Retina (tissue), 1 donor: ENCODE measurements at regions not wholly inside any gene's neighbourhood (a gene's known extent, or its start where the extent isn't known, plus 50 kb on each side); places are given as distances from the start of the nearest gene placed in this dataset.

Source experiments
- DNase-seq: peaks from one replicate; pipeline ENCODE4 v3.0.0-alpha.2; 2016

DNA sequence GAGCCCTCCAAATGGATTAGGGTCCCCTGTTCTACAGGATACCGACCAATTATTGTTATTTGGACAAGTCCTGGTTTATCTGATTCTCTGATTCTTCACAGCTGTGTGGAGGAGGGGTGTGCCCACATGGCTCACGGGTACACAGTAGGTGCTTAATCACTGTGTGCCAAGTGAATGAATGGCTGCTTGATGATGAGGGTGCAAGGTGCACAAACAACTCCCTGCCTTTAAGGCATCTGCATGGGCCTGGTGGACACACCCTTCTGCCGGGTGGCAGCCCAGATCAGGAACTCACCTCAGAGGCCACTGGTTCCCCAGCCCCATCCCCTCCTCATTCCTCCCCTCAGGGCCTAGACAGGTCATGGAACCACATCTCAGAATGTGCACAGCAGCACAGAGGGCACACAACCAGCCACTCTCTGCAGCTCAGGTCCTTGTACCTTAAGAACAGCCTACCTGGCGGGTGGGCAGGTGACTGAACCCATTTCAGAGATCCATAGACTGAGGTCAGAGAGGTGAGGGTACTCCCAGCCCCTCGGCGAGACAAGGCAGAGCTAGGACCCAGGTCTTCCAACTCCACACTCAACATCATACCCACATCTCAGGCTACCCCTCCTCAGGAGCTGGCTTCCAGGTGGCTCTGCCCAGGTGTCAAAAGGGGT, 50.3 kb downstream of the SHANK2 start:
- DNase-seq: no peak

DNA sequence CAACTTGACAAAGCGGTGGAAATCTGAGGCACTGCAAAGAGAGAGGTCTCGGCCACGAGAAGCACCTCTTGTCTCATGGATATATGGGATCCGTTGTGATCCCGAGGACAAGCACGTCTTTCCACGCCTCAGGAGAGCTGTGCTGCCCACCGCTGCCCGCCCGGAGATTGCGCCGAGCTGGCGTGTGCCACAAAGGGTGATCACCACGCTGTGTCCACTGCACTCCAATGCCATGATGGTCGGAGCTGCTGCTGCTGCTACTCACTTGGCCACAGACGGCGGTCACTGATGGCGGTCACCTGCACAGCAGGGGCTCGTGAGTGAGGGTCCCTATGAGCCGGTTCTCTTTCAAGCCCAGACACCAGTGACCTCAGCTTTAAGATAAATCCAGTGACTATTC, 51.1 kb downstream of the SHANK2 start:
- no peak for DNase-seq

DNA sequence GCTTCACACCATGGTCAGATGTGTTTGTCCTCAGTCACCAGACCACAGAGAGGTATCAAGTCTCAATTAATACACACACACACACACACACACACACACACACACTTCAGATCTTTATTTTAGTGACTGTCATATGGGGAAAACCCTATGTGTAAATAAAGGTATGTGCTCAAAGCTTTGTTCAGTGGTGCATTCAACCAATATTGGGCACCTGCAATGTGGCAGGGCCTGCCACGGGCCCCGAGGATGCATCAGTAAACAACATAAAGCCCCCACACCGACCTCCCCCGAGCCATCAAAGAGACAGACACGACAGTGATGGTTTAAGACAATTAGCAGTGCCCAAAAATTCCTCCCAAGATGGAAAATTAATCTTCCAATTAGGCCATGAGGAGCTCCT, 51.6 kb downstream of the SHANK2 start:
- DNase-seq: no peak

DNA sequence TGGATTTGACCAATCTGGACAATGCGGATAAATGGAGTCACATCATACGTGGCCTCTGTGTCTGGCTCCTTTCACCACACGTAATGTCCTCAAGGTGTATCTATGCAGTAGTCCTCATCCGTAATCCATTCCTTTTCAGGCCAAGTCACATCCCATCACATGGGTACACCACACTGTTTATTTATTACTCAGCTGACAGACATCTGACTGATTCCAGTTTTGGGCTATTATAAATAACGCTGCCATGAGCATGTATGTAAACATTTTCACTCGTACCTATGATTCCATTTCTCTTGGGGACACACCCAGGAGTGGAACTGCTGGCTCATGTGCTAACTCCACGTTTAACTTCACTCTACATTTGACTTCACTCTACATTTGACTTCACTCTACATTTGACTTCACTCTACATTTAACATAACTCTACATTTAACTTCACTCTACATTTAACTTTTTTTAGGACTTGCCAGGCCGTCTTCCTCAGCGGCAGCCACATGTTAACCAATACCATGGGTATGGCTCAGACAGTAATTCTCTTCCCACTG, 52.1 kb downstream of the SHANK2 start:
- DNase-seq: no peak

DNA sequence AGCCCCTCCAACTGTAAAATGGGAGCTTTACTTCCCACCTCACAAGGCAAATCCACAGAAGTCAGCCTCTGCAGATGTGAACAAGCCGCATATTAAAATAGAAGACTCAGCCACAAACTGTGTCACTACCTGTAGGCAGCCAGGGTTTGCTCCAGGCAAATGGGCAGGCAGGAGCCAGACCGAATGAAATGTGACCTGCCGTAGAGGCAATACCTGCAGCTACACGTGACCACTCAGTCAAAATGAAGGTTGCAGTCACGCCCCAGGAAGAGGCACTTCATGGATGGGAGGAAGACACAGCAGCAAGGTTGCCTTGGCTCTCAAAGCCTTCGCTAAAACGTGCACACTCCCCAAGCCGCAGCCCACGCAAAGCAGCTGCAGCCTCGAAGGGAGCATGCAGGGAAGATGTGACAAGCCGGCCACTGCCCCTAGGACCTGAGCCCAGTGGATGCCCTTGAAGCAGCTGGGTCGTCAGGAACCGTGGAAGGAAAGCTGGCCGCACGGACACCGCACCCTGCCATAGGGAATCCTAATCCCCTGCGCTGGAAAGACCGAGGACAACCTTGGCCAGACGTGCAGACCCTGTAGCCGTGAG, 53.1 kb downstream of the SHANK2 start:
- DNase-seq: no peak

DNA sequence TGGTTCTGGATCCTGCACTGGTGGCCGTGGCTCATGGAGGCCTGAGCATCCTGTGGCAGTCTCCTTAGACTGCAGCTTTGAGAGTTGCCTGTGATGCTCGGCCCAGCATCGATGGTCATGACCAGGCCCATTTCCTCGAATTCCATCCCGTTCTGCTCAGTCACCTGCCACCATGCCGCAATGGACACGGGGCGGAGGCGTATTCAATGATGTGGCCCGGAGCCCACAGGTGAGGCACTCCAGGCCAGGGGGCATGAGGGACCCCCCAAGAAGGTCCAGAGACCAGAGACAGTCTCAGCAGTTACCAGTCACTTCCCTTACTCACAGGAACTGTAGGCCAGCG, 53.6 kb downstream of the SHANK2 start:
- no peak for DNase-seq

DNA sequence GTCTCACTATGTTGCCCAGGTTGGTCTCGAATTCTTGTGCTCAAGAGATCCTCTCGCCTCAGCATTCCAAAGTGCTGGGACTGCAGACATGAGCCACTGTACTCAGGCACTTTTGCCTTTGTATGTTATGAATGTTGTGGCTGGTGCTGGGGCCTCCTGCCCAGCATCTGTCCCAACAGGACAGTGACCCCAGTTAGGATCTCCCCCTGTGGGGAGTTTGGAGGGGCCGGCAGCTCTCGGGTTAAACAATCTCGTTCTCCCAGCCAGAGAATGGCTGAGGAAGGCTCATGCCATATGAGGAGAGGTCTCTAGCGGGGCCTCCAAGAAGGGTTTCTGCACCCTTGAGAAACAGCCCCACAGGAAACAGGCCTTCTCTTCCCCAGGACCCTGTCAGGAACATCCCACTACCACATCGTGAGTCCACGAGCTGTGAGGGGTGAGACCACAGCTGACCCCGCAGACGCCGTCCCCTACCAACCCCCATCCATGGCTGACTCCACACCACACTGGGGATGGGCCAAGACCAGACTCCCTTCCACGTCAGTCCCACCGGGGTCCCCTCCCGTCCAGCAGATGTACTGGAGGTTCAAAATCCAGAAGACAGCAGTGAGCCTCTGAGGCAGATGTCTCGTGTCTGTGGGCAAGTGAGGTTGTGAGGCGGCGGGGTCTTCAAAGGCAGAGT, 54.1 kb downstream of the SHANK2 start:
- no peak for DNase-seq

DNA sequence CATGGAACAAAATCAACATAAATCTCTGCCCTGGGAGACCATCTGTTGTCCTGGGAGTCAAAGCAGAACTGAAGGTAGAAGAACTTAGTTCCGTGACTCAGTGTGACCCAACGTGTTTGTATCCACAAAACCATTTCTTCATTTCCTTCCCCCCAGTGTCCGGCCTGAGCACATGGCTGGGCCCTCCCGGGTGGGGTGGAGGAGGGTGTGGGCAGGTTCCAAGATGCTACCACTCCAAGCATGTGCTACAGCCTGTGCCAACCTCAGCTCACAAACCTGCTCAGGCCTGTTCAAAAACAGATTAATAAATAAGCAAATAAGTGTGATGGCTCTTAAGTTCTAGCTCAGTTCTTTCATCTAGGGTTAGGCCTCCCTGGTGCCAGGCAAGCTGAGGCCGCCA, 55.3 kb downstream of the SHANK2 start:
- no peak for DNase-seq

DNA sequence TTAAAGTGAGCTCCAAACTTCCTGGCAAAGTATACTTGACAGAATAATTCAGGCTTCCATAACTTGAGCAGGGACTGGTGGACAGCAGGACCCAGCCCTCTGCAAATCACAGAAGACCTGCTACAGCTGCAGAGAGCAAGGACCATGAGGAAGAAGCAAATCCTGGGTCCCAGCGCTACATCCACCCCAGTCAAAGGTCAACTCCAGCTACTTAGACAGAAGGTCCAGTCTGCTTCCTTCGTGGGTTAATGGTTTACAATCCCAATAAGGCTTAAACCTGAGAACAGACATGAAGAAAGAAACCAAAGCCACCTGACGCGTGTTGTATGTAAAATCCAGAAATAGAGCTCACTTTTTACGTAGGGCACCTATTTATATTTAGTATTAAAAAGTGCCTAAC, 57.7 kb downstream of the SHANK2 start:
- DNase-seq: no peak

DNA sequence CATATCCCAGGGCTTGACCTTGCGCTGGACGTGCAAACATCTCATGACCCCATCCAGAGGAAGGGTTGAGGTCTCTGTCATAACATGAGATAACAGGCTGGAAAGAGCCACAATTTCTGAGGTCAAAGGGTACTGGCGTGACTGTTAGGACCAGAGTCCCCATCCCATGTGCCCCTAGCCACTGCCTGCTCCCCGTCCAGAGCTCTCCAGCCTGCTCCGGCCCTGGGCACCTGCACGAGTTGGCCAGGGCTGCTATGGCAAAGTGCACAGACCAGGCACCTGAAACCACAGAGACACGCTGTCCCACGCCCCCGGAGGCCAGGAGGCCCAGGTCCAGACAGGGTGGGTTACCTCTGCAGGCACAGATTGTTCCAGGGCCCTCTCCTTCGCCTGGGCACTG, 58.9 kb downstream of the SHANK2 start:
- no peak for DNase-seq

DNA sequence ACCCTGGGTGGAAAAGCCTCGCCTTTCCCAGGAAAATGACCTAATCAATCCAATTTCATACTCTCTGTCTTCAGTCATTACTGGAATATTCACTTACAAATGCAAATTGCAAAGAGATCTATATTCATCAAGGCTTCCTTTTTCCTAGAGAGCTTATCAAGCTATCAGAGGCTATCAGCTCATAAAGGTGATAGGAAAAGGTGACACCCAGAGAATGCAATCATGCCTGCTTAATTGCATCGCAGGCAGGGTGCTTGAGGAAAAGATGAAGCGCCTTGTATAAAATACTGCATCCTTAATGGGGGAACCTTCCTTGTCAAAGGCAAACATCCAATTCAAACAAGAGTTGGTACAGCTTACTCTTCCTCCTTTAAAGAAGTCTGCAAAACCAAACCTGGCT, 59.7 kb downstream of the SHANK2 start:
- DNase-seq: no peak

DNA sequence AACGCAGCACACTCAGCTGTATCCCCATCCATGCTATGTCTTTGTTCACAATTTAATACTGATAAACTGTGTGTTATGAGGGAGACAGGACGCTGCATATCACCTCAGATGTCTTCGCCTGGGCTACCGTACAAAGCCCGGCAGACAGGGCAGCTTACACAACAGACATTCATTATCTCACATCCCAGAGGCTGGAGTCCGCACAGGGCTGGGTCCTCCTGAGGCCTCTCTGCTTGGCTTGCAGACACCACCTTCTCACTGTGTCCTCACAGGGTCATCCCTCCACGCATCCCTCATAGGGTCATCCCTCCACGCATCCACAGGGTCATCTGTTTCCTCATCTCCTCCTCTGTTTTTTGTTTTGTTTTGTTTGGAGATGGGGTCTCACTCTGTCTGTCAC, 61.2 kb downstream of the SHANK2 start:
- DNase-seq: no peak

DNA sequence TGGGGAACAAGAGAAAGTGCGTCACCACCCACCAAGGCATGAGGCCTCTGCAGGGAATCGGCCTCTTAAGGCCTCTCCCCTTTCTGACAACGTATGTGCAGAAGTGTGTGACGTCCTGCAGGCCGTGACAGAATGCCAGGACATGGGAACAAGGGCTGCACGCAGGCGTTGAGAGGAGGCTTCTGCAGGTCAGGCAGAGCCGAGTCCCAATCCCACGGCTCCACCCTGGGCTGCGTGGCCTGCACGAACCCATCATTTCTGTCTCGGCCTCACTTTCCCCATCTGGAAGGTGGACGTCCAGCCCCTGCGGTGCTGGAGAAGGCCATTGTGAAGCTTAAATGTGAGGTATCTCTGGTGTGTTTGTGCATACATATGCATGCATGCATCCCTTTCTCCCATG, 61.8 kb downstream of the SHANK2 start:
- no peak for DNase-seq

DNA sequence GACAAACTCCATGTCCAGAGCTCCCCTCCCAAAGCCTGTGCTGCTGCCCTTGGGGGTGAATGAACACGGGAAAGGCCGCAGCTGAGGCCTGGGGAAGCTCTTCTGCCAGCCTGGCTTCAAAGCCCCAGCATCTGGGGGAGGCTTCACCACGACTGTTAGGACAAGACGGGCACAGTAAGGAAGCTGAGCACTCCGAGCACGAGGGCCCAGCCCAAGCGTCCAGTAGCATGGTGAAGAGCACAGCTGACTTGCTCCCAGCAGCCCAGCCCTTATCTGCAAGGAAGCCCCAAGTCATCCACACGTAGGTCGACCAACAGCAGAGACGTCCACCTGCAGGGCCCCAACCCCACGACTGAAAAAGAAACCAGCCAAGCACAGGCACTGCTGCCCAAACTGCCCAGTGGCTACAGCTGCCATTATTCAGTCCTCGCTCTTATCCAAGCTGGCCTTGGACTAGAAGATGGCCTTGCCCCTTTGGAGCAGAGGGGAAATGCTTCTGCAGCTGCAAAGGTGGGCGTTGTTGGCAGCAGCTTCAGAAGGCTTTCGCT, 62.5 kb downstream of the SHANK2 start:
- no peak for DNase-seq

DNA sequence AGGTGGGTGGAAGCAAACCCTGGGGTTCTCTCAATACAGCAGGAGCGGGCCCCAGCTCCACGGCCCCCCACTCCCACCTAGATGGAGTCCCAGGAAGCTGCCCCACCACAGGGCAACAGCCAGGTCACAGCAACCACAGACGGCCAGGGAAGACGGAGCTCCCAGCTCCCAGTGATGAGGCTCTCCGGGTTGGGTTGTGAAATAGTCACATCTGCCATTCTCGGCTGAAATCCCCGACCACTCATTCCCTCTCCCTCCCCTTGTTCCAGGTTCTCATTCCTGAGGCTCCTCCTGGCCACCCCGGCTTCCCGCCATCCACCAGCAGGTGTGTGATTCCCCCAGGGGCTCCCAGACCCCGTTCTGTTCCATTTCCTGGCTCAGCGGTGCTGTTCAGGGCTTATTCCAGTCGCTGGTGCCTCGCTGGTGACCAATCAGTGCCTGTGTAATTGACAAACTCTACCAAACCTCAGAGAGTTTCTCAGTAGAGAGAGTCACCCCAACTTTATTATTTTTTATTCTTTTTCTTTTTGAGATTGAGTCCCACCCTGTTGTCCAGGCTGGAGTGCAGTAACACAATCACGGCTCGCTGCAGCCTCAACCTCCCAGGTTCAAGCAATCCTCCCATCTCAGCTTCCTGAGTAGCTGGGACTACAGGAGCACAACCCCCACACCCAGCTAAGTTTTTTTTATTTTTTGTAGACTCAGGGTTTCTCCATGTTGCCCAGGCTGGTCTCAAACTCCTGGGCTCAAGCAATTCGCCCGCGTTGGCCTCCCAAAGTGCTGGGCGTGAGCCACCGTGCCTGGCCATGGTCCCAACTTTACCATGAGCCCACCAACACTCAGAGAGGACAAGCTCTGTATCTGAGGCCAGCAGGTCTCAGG, 63.2 kb downstream of the SHANK2 start:
- no peak for DNase-seq

DNA sequence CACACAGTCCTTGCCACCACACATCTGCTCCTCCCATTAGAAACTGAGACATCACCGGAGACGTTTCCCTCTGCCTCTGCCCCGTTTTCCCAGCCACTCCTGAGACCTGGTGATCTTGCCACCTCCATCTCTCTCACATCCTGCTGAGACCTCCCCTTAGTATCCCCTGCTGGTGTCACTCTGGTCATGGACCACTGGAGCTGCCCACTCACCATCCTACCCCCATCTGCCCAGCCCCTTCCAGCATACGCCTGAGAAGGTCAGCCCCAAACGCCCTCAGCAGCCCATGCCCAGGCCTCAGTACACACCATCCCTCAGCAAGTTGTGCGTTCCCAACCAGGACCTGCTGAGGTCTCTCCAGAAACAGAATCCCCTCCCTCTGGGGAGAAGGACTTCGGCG, 64.3 kb downstream of the SHANK2 start:
- no peak for DNase-seq

DNA sequence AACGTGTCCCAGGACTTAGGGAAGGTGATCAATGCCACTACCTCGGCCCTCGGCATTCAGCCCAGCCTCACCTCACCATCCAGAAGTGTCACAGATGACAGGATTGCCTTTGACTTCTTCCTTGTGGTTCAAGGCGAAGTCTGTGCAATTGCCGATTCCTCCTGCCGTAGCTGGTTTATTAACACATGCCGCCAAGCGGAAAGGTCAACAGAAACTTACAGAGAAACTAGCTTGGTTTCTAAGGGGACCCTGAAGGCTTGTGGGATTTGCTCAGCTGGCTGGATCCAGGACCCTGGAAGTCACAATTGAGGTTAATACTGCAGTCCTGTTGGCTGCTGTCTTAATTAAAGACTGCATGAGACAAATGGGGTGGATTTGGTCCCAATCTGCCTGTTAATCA, 65.6 kb downstream of the SHANK2 start:
- DNase-seq: peak; percentile 51

DNA sequence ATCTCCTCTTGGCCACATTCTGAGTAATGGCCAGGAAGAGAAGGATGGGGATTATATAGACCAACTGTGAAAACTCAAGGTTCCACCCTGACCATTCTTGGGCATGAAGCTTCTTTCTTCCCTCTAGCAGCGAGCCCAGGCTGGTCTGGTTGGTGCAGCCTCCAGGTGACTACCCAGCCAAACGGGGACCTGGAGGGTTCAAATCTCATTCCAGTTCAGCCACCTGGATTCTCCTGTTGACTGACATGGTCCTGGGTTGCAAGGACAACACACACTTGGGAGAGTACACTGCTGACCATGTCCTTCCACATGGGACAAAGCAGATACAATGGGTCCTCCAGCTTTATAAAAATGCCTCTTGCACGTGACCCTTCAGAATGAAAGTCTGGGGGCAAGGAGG, 67.0 kb downstream of the SHANK2 start:
- DNase-seq: no peak

DNA sequence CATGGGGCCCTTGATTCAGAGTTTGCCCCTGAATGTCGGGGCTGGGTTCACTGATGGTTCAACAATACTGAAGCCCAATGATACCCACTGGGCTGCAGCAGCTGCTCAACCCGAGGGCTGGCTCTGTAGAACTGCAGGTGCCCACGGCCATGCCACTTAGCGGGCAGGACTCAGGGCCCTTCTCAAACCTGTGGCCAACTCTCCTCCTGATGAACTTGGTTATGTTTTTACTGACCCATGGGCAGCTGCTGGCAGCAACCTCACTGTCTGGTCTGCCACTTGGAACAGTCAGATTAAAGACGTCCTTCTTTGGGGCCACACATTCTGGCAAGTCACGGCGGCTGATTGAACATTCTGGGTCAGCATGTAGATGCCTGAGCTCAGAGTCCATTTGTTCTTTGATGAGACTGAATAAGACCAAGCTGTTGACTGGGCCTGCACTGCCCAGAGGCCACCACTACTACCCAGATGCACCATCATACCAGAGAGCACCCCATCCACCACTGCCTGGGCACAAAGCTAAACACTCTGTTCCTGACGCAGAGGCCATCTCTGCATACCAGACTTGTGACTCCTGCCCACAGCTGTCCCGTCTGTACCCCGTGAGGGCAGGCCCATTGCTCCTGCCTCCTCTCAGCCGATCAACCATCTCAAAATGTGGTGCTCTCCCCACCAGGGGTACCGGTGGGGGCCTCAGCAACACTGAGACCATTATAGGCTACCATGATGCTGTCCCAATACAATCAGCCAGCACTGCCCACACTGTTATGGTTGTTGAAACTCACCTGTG, 67.8 kb downstream of the SHANK2 start:
- no peak for DNase-seq

DNA sequence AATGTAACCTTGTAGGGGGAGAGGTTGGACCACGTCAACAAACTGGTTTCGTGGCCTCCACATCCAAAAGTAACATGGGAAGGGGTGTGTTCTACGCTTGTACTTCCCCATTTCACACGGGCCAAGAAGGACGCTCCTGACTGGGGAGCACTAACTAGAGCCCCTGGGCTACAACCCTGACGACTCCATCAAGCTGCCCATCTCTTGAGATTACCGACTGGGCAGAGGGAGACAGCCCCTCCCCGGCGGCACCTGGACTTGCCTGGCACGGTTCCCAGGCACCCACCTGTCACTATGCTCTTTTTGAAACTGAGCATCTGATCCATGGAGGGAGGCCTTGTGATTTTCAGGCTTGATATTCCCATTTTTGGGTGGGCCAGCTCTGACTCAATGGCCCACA, 68.5 kb downstream of the SHANK2 start:
- DNase-seq: no peak

DNA sequence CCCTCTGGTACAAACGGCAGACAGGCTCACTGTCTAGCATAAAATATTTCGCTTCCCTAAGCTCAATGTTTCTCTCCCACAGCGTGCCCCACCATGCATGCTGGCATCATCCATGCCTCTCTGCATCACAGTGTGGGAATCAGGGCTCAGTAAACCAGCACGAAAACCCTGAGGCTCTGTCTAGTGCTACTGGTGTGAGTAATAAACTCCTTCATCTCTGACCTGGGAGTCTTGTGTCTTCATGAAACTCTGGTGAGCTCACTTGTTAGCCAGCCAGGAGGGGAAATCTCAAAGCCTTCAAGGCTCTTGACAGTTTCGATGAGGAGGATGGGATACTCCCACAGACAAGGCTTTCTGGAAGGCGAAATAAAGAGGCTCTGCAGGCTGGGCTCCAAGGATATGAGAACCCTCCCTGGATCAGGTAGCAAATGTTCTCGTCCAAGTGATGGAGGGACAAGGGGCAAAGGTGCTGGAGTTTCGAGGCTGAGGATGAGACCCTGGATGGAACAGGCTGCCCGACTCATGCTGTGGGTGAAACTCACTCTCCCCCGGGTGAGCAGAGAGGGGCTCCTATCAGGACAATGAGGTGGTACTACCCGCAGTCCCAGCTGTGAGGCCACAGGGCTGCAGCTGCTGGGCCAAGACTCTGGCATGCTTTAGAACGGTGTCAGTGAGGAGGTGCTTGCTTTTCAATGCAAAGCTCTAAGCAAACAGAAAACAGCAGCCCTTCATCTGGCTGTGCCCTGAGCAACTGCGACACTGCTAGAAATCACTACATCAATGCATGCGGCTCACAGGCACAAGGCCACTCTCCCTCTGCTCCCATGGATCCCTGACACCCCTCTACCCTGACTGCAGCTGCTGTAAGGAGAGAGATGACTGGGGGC, 69.3 kb downstream of the SHANK2 start:
- no peak for DNase-seq
